Esophagus mucosa (tissue), 1 donor: ENCODE measurements at regions not wholly inside any gene's neighbourhood (a gene's known extent, or its start where the extent isn't known, plus 50 kb on each side); places are given as distances from the start of the nearest gene placed in this dataset.

Experiments
- ATAC-seq: fragments of 200-7000 bp; cut with Tn5 transposase; one replicate; pipeline ENCODE4 v1.9.1; 2020
- donor health status: DM: yes; HTN: yes; CAD: no.

DNA sequence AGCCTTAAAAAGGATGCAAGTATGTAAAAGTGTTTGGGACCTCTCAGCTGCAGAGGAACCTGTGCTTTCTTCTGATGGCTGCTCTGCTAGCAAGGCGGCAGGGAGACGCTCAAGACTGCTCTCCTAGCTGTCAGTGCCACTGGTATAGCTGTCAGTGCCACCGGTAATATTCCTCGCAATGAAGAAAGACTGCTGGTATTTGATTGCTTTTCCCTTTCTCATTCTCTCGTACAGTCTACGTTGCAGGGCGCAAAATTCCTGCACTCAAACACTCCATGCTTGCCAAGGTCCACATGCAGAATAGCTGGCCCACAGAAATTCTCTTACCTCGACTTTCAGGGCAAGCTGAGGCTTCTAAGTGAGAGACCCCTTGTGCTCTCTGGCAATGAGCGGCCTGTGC, 432.6 kb upstream of the KLF6 start:
- ATAC-seq = no peak

- no peak for ATAC-seq
These were observed 432.2 kb upstream of the KLF6 start for GRCh38 chr10:4217187-4217586.

GRCh38 chr10:4216726-4217125, 431.7 kb upstream of the KLF6 start:
- ATAC-seq = no peak

GRCh38 chr10:4215963-4216575, 431.1 kb upstream of the KLF6 start:
- ATAC-seq = no peak

GRCh38 chr10:4215485-4215884, 430.5 kb upstream of the KLF6 start:
- ATAC-seq = no peak

- ATAC-seq = no peak
These were observed 429.9 kb upstream of the KLF6 start for GRCh38 chr10:4214908-4215307.

- ATAC-seq = no peak
These were observed 428.4 kb upstream of the KLF6 start for GRCh38 chr10:4213441-4213840.

DNA sequence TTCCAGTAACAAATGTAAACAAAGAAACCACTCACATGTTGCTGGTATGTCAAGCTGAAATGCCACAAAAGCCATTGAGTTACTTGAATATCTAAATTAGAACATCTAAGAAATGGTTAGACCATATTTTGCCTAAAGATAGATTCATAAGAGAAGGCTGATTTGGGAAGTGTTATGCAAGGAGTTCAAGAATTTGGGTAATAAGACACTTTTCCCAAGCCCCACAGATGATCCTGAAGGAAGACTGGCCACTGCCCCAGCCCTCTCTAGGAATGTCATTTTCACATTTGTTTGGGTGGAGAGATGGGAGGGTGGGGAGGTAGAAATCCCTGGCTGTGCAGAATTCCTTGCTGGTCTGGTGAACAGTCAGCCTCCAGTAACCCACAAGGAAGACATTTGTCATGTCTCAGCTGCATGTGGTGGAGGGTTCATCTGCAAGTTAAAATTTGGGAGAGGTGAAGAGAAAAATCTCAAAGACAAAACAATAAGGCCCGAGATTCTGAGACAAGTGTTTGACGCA, 427.2 kb upstream of the KLF6 start:
- no peak for ATAC-seq

GRCh38 chr10:4208499-4208898, 423.5 kb upstream of the KLF6 start:
- ATAC-seq = no peak

DNA sequence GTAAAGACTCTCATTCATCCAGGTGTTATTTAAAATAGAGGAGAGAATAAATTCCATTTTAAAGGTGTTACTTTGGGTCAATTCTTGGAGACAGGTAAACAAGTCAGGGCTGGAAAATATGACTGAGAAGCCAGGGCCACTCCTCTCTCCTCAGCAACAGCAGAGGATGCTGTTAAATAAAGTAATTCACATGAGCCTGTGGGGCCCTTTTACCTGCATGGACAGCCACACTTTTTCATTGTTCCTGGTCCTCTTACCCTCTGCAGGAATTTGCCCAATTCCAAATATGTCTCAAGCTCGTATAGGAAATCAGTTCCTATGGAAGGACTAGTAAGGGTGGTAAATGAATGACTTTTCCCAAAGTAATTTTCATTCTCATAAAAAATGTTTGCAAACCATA, 420.1 kb upstream of the KLF6 start:
- ATAC-seq = no peak

- no peak for ATAC-seq
These were observed 417.9 kb upstream of the KLF6 start for GRCh38 chr10:4202938-4203337.

DNA sequence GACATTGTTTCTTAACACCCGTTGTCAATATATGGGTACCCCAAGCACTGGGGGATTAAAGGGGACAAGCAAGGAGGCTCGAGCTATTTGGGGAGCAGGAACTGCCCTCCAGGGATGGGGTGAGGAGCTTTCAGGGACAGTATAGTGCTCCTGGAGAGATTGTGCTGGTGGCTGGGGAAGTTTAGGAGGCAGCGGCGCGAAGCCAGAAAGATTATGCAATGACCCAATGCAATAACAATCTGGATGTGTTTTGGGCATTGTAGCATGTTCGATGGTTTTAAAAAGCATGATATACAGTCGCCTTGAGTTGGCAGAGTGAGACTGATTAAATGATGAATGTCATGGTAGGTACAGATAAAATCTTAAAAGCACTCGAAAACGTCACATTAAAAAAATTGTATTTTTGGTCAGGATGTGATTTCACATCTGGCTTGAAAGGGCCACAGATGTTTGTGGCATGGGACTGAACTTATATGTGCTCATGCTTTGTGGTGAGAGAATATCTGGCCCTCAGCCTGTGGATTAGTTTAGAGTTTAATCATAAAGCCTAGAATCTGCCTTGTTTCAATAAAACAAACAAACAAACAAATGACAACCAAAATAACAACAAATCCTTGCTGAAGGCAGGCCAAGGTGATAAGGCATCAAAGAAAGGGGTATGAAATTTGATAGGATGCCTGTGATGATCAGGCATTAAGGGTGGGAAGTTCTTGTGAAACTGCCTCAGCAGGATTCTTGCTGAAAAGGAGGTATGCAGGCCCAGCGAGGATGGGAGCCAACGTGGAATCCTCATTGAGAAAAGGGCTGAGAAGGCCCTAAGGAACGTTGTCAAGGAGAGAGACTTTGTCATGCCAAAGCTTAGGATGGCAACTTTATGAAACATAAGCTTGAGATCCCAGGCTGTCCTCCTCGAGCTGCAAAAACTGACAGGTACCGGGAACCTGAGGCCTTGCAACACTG, 417.1 kb upstream of the KLF6 start:
- ATAC-seq = no peak

GRCh38 chr10:4199196-4199595, 414.2 kb upstream of the KLF6 start:
- ATAC-seq = peak; percentile 76

DNA sequence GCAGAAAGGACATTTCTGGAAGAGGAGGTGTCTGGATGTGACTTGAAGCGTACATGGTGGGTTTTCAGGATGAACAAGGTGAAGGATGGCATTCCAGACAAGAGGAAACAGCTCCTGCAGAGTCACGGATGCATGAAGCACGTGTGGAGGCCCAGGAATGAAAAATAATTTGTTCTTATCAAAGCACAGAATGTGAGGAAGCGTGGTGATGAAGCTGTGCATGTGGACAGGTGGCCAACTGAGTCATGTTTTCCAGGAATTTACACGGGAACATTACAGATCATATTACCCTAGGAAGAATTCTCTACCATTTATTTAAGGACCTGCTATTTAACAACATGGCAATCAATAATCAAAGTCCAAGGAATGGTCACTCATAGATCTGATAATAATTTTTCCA, 413.2 kb upstream of the KLF6 start:
- ATAC-seq = no peak

DNA sequence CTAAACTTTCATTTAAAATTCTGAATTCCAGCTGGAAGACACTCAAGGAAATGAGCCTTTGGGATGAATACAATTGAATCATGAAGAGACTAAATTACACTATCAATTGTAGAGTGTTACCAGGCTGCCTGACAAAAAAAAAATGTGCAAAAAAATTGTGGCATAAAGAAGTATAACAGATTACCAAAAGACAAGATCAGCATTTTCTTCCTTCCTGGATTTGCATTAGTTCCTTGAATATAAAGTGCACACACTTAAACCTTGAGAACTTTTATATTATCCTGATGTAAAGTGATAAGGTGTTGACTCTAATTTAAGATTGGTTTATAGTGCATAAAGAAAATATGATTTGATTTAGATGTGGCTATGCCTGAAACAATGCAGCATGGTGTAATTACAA, 412.7 kb upstream of the KLF6 start:
- no peak for ATAC-seq

DNA sequence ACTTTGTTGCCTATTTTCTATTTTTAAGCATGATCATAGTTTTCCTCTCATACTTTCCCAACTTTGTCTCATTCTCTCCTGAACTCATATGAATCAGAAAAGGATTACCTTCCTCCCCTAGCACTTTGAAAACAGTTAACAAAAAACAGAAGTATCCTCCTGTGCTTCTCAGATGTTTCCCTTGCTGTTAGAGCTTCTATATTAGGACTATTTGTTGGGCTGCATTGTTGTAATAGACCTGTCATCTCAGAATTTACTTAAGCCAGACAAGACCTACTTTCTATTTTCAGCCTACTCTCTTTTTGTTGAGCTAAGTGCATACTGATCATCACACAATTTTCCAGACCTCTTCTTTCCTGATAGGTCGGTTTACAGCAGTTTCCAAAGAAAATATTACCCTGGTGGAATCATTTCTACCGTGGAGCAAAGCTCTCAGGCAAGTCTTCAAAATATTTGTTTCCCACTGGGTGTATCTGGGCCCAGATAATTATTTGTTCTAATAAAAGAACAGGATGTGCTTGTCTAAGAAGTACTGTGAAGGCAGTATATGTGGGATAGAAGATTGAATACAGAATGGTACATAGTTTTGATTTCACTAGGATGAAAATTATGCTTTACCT, 411.9 kb upstream of the KLF6 start:
- no peak for ATAC-seq

DNA sequence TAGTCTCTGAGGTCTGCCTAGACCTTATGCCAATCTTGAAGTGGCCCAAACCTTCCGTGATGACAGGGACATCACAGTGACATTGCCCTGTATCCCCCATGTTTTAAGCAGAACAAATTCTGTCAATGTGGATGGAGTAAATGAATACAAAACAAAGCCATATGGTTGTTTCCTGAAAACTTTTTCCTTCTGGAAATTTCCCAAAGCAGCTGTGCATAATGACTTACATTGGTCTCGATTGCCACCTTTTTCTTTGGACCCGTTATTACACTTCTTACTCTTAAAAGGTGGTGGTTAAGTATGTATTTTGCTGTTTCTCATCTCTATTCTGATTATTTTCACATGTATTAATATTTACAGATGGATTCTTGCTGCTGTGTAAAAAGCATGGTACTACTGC, 411.2 kb upstream of the KLF6 start:
- no peak for ATAC-seq

- ATAC-seq = no peak
These were observed 410.2 kb upstream of the KLF6 start for GRCh38 chr10:4195213-4195612.

DNA sequence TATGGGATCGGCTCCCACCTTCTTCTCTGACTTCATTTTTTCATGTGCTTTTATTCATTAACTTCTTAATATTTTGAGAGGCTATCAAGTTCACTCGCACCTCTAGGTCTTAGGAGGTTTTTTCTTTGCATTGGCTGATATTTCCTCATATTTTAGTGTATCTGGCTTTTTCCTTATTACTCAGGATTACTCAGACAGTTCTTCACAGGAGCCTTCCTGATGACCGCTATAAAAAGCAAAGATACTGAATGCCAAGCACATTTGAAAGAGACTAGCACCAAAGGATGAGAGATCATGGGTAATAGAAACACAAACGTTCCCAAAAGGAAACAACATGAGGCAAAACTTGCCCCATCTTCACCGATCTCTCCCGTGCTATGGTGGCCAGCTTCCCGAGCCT, 409.2 kb upstream of the KLF6 start:
- no peak for ATAC-seq

DNA sequence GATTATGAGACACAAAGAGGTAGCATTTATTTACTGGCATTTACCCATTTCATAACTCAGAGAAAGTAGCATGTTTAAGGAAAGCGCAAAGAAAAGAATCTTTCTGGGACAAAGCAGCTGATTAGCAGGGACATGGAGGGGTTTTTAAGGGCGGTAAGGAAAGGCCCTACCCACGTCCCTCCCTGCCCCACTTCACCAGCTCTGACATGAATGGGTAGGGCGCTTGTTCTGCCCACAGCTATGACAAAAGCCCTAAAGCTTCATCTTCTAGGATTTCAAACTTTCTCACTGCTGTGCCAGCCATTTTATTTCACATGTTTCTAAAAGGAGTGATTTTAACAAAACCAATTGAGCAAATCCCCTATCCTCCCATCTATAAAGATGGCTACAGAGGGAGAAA, 406.9 kb upstream of the KLF6 start:
- peak; percentile 56 for ATAC-seq

- peak; percentile 81 for ATAC-seq
These were observed 406.3 kb upstream of the KLF6 start for GRCh38 chr10:4191354-4191753.

DNA sequence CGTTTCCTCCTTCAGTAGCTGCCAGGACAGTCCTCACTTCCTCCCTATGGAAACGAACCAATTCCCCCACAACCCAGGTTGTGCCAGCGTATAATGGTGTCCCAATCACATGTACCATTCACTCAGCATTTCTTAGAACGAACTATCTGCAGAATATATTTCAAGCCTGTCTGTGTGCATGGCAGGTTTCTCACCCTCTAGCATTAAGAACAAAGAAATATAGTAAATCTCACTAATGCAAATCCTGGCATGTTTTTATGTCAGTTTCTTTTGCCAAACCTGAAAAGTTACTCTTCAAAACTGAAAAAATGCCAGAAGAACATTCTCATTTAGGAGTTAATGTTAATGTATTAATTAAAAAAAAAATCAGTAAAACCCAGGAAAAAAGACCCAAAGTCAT, 405.9 kb upstream of the KLF6 start:
- peak; percentile 70 for ATAC-seq

GRCh38 chr10:4189281-4189680, 404.3 kb upstream of the KLF6 start:
- no peak for ATAC-seq

- ATAC-seq = no peak
These were observed 403.4 kb upstream of the KLF6 start for GRCh38 chr10:4188406-4188805.
